ENCODE measurements at regions not wholly inside any gene's neighbourhood (a gene's known extent, or its start where the extent isn't known, plus 50 kb on each side); places are given as distances from the start of the nearest gene placed in this dataset.

- peaks cover 0 to 2% of the 10 kb centered on the region in 2 donors for H3K4me1 Mint-ChIP-seq
- intact Hi-C loops (cut with micrococcal nuclease): no loop called here
Observed at GRCh38 chr3:41125258-41125657, 74.0 kb upstream of the CTNNB1 start.

GRCh38 chr3:41126472-41126871, 72.8 kb upstream of the CTNNB1 start:
- H3K27ac ChIP-seq (ENCODE audit: low read length): no peak overlapping the region
- H3K27ac Mint-ChIP-seq: no peak overlapping the region

More at GRCh38 chr3:41125258-41125657, 74.0 kb upstream of the CTNNB1 start:
- Mint-ChIP-seq H3K4me3 (no peak overlapping the region), H3K9me3 (peaks cover 4 to 7% of the 10 kb centered on the region in 2 donors), H3K27ac (no peak overlapping the region), H3K27me3 (ENCODE audit: low read depth in 2 of 2) (peaks cover 0 to 23% of the 10 kb centered on the region in 2 donors), H3K36me3 (peaks cover 32% of the 10 kb centered on the region)
- DNase-seq (no peak), ATAC-seq (peak in 1 of 3 donors; percentile 31)
- H3K27me3 ChIP-seq (ENCODE audit: control insufficient read depth, insufficient read depth, low read length): no peaks in the 10 kb centered on the region
- no peaks in the 10 kb centered on the region for H3K36me3 ChIP-seq (ENCODE audit: control insufficient read depth, insufficient read depth, low read length)
- TF ChIP-seq, protein P1, sequence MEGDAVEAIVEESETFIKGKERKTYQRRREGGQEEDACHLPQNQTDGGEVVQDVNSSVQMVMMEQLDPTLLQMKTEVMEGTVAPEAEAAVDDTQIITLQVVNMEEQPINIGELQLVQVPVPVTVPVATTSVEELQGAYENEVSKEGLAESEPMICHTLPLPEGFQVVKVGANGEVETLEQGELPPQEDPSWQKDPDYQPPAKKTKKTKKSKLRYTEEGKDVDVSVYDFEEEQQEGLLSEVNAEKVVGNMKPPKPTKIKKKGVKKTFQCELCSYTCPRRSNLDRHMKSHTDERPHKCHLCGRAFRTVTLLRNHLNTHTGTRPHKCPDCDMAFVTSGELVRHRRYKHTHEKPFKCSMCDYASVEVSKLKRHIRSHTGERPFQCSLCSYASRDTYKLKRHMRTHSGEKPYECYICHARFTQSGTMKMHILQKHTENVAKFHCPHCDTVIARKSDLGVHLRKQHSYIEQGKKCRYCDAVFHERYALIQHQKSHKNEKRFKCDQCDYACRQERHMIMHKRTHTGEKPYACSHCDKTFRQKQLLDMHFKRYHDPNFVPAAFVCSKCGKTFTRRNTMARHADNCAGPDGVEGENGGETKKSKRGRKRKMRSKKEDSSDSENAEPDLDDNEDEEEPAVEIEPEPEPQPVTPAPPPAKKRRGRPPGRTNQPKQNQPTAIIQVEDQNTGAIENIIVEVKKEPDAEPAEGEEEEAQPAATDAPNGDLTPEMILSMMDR (IDR thresholded peaks at IDR 0.05): no peak
- no peak overlapping the region for H3K4me3 ChIP-seq (ENCODE audit: low read length)
- peaks cover 7% of the 10 kb centered on the region for H3K9me3 ChIP-seq (ENCODE audit: control insufficient read depth, insufficient read depth, low read length)
- H3K4me1 ChIP-seq (ENCODE audit: control insufficient read depth, insufficient read depth, low read length): no peaks in the 10 kb centered on the region
- 74% methylated on average over 2 of the region's 2 CpGs for WGBS (ENCODE audit: insufficient coverage)
- H3K27ac ChIP-seq (ENCODE audit: low read length): no peak overlapping the region

DNA sequence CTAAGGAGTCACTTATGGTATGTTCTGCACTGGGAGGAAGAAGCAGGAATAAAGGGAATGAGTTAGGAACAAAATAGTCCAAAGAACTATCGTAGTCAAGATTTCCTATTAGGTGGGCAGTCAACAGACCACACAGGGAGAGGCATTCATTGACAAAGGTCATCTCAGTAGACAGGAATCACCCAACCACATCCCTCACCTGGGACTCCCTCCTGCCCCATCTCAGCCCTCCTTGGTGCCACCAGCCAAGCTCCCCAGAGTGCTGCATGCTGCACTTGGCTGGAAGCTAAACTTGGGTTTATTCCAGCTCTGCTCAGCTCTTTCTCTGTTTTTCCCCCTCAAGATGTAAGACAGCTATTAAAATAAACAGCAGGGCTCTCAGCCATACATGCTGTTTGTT, 72.3 kb upstream of the CTNNB1 start:
- DNase-seq: no peak
- H3K27ac ChIP-seq (ENCODE audit: low read length): no peak overlapping the region
- H3K27ac Mint-ChIP-seq: no peak overlapping the region
- H3K36me3 ChIP-seq (ENCODE audit: control insufficient read depth, insufficient read depth, low read length): no peaks in the 10 kb centered on the region
- no peaks in the 10 kb centered on the region for H3K4me1 Mint-ChIP-seq
- peaks cover 32% of the 10 kb centered on the region for H3K36me3 Mint-ChIP-seq
- no peaks in the 10 kb centered on the region for H3K27me3 ChIP-seq (ENCODE audit: control insufficient read depth, insufficient read depth, low read length)
- H3K9me3 Mint-ChIP-seq: peaks cover 4 to 7% of the 10 kb centered on the region in 2 donors
- no peak overlapping the region for H3K4me3 Mint-ChIP-seq
- TF ChIP-seq, protein P1 (IDR thresholded peaks at IDR 0.05): no peak
- no peaks in the 10 kb centered on the region for H3K4me1 ChIP-seq (ENCODE audit: control insufficient read depth, insufficient read depth, low read length)
- peaks cover 7% of the 10 kb centered on the region for H3K9me3 ChIP-seq (ENCODE audit: control insufficient read depth, insufficient read depth, low read length)
- 81% methylated on average over 1 of the region's 1 CpG for WGBS (ENCODE audit: insufficient coverage)
- no peak for ATAC-seq
- H3K27me3 Mint-ChIP-seq (ENCODE audit: low read depth in 2 of 2): peaks cover 2 to 23% of the 10 kb centered on the region in 2 donors
- intact Hi-C loops (cut with micrococcal nuclease): no loop called here
- no peak overlapping the region for H3K4me3 ChIP-seq (ENCODE audit: low read length)

More at GRCh38 chr3:41126472-41126871, 72.8 kb upstream of the CTNNB1 start:
- ATAC-seq (no peak), DNase-seq (no peak)
- H3K4me1 ChIP-seq (ENCODE audit: control insufficient read depth, insufficient read depth, low read length): no peaks in the 10 kb centered on the region
- no peak overlapping the region for H3K4me3 Mint-ChIP-seq
- no peaks in the 10 kb centered on the region for H3K4me1 Mint-ChIP-seq
- peaks cover 7% of the 10 kb centered on the region for H3K9me3 ChIP-seq (ENCODE audit: control insufficient read depth, insufficient read depth, low read length)
- H3K36me3 Mint-ChIP-seq: peaks cover 32% of the 10 kb centered on the region
- intact Hi-C loops (cut with micrococcal nuclease): no loop called here
- H3K27me3 ChIP-seq (ENCODE audit: control insufficient read depth, insufficient read depth, low read length): no peaks in the 10 kb centered on the region
- 98% methylated on average over 4 of the region's 4 CpGs for WGBS (ENCODE audit: insufficient coverage)
- TF ChIP-seq, protein P1 (IDR thresholded peaks at IDR 0.05): no peak
- peaks cover under 1 to 23% of the 10 kb centered on the region in 2 donors for H3K27me3 Mint-ChIP-seq (ENCODE audit: low read depth in 2 of 2)
- no peak overlapping the region for H3K4me3 ChIP-seq (ENCODE audit: low read length)
- no peaks in the 10 kb centered on the region for H3K36me3 ChIP-seq (ENCODE audit: control insufficient read depth, insufficient read depth, low read length)
- peaks cover 4 to 7% of the 10 kb centered on the region in 2 donors for H3K9me3 Mint-ChIP-seq

DNA sequence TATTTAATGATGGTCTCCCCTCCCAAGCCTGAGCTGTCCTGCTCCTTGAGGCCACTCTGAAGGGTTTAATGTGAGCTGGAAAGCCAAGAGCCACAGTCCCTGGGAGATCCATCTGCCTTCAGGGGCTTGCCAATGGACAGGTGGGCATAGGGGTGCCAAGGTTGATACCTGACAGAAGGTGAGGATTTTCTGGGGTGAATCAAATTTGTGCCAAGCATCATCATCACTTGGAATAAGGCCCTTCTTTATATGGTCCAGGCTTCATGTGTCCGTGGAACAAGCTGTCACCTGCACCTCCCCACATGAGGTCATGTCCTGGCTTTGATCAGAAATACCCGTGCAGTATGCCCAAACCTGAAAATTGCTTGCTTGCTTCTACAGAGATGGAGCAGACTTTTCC, 71.9 kb upstream of the CTNNB1 start:
- peaks cover 32% of the 10 kb centered on the region for H3K36me3 Mint-ChIP-seq
- peaks cover 7% of the 10 kb centered on the region for H3K9me3 ChIP-seq (ENCODE audit: control insufficient read depth, insufficient read depth, low read length)
- peaks cover 4 to 7% of the 10 kb centered on the region in 2 donors for H3K9me3 Mint-ChIP-seq
- peaks cover 2 to 23% of the 10 kb centered on the region in 2 donors for H3K27me3 Mint-ChIP-seq (ENCODE audit: low read depth in 2 of 2)
- TF ChIP-seq, protein P1 (IDR thresholded peaks at IDR 0.05): no peak
- H3K4me3 ChIP-seq (ENCODE audit: low read length): no peak overlapping the region
- intact Hi-C loops (cut with micrococcal nuclease): no loop called here
- H3K27ac ChIP-seq (ENCODE audit: low read length): no peak overlapping the region
- H3K4me3 Mint-ChIP-seq: no peak overlapping the region
- no peaks in the 10 kb centered on the region for H3K36me3 ChIP-seq (ENCODE audit: control insufficient read depth, insufficient read depth, low read length)
- ATAC-seq (no peak), DNase-seq (no peak)
- no peak overlapping the region for H3K27ac Mint-ChIP-seq
- WGBS (ENCODE audit: insufficient coverage): 100% methylated on average over 2 of the region's 2 CpGs
- H3K27me3 ChIP-seq (ENCODE audit: control insufficient read depth, insufficient read depth, low read length): no peaks in the 10 kb centered on the region
- no peaks in the 10 kb centered on the region for H3K4me1 Mint-ChIP-seq
- no peaks in the 10 kb centered on the region for H3K4me1 ChIP-seq (ENCODE audit: control insufficient read depth, insufficient read depth, low read length)

Data from natural killer cell (primary cell).